H1 (cell line): ENCODE measurements at regions not wholly inside any gene's neighbourhood (a gene's known extent, or its start where the extent isn't known, plus 50 kb on each side); places are given as distances from the start of the nearest gene placed in this dataset.

Experiments
- ASH2L ChIP-seq: fragments of 200-600, 300-600 bp; sonication (generic); IDR thresholded peaks from one replicate; pipeline ENCODE4 v1.7.1; 2017; ENCODE audit warnings: low read length
- CBX8 ChIP-seq: fragments of 300-800, 300-1000 bp; sonication (generic); IDR thresholded peaks from 2 replicates; pipeline ENCODE4 v1.7.1; 2016; ENCODE audit warnings: low read depth, low read length, borderline replicate concordance
- POLR2A ChIP-seq, 2 experiments: IDR thresholded peaks; 1 replicate in 1 of 2; 2 replicates in 1 of 2; pipeline ENCODE4 v1.6.1; 2011; ENCODE audit warnings: low read depth in 2 of 2, low read length in 2 of 2, mild to moderate bottlenecking in 2 of 2; ENCODE audit errors: control extremely low read depth in 1 of 2
- TF ChIP-seq, protein P1 (sequence below), 3 experiments: IDR thresholded peaks; 1 replicate in 2 of 3; 2 replicates in 1 of 3; pipeline versions ENCODE4 v1.5.1 to v1.6.1; 2011; ENCODE audit warnings: low read length in 3 of 3, mild to moderate bottlenecking in 3 of 3, inconsistent platforms in 2 of 3, low read depth in 1 of 3, moderate library complexity in 1 of 3; ENCODE audit not compliant: insufficient read depth in 1 of 3; ENCODE audit errors: control extremely low read depth in 1 of 3

DNA sequence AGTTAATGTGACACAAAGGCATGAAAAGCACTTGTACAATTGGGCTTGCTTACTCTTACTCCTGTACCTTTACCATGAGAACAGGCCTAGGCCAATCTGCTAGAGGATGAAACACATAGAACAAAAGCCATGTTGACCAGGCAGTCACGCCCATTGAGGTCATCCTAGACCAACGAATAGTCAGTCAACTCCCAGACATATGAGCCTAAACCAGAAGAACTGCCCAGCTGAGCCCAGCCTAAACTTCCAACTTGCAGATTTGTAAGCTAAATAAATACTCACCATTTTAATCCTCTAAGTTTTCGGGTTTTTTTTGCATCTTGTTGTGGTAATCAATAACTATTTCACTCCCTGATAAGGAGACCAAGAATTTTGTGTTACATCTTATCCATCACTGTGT is 164.8 kb upstream of the ADRA1B start:
- TF ChIP-seq, protein P1, sequence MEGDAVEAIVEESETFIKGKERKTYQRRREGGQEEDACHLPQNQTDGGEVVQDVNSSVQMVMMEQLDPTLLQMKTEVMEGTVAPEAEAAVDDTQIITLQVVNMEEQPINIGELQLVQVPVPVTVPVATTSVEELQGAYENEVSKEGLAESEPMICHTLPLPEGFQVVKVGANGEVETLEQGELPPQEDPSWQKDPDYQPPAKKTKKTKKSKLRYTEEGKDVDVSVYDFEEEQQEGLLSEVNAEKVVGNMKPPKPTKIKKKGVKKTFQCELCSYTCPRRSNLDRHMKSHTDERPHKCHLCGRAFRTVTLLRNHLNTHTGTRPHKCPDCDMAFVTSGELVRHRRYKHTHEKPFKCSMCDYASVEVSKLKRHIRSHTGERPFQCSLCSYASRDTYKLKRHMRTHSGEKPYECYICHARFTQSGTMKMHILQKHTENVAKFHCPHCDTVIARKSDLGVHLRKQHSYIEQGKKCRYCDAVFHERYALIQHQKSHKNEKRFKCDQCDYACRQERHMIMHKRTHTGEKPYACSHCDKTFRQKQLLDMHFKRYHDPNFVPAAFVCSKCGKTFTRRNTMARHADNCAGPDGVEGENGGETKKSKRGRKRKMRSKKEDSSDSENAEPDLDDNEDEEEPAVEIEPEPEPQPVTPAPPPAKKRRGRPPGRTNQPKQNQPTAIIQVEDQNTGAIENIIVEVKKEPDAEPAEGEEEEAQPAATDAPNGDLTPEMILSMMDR (IDR thresholded peaks at IDR 0.05; ENCODE audit: control extremely low read depth in 1 of 3, insufficient read depth in 1 of 3, low read depth in 1 of 3, low read length in 3 of 3), result no peak
- TF ChIP-seq POLR2A (IDR thresholded peaks at IDR 0.05; ENCODE audit: control extremely low read depth in 1 of 2, low read depth in 2 of 2, low read length in 2 of 2), result no peak
- TF ChIP-seq CBX8, result no peak
- no peak for TF ChIP-seq ASH2L
